Fibroblast of the aortic adventitia (primary cell): ENCODE measurements at regions not wholly inside any gene's neighbourhood (a gene's known extent, or its start where the extent isn't known, plus 50 kb on each side); places are given as distances from the start of the nearest gene placed in this dataset.

ENCODE experiments used
- DNase-seq: peaks from one replicate; pipeline ENCODE4 v3.0.0-alpha.2; 2010; ENCODE audit warnings: low read depth
- H3K4me3 ChIP-seq: 2 replicates; pipeline ENCODE4 v1.5.1; 2011; ENCODE audit warnings: low read depth, mild to moderate bottlenecking, control low read depth, low read length, moderate library complexity
- TF ChIP-seq, protein P1 (sequence below): IDR thresholded peaks from 2 replicates; pipeline ENCODE4 v1.5.1; 2011; ENCODE audit warnings: mild to moderate bottlenecking, low read length, control low read depth, inconsistent platforms; ENCODE audit not compliant: insufficient read depth

DNA sequence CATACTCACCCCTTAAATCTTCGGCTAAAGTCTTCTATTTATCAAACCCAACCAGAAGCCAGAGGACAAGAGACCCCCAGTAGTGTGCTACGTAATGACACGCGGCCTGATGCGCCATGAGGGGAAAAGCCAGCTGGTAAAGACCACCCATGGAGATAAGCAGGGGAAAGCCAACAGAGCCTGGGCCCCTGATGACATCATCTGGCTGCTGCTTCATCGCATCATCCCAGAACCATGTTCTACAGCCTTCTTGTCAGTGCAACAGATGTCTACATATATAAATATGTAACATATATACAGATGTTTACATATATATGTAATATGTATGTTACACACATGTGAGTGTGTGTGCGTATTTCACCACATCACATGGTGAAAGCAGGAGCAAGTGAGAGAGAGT lies 81.7 kb upstream of the VANGL1 start:
- H3K4me3 ChIP-seq: no peak overlapping the region
- DNase-seq: no peak
- TF ChIP-seq, protein P1, sequence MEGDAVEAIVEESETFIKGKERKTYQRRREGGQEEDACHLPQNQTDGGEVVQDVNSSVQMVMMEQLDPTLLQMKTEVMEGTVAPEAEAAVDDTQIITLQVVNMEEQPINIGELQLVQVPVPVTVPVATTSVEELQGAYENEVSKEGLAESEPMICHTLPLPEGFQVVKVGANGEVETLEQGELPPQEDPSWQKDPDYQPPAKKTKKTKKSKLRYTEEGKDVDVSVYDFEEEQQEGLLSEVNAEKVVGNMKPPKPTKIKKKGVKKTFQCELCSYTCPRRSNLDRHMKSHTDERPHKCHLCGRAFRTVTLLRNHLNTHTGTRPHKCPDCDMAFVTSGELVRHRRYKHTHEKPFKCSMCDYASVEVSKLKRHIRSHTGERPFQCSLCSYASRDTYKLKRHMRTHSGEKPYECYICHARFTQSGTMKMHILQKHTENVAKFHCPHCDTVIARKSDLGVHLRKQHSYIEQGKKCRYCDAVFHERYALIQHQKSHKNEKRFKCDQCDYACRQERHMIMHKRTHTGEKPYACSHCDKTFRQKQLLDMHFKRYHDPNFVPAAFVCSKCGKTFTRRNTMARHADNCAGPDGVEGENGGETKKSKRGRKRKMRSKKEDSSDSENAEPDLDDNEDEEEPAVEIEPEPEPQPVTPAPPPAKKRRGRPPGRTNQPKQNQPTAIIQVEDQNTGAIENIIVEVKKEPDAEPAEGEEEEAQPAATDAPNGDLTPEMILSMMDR: no peak

GRCh38 chr1:115558275-115558674 lies 83.5 kb upstream of the VANGL1 start:
- TF ChIP-seq, protein P1: no peak
- DNase-seq: no peak
- H3K4me3 ChIP-seq: no peak overlapping the region

- no peak overlapping the region for H3K4me3 ChIP-seq
- no peak for DNase-seq
- TF ChIP-seq, protein P1: no peak
Measured at GRCh38 chr1:115557715-115558114, 84.1 kb upstream of the VANGL1 start.

GRCh38 chr1:115556236-115556635 lies 85.5 kb upstream of the VANGL1 start:
- TF ChIP-seq, protein P1: no peak
- DNase-seq: no peak
- no peak overlapping the region for H3K4me3 ChIP-seq

GRCh38 chr1:115555446-115555845 lies 86.3 kb upstream of the VANGL1 start:
- no peak for DNase-seq
- no peak overlapping the region for H3K4me3 ChIP-seq
- TF ChIP-seq, protein P1: no peak

GRCh38 chr1:115547696-115548095 lies 94.1 kb upstream of the VANGL1 start:
- TF ChIP-seq, protein P1: no peak
- no peak for DNase-seq
- no peak overlapping the region for H3K4me3 ChIP-seq

DNA sequence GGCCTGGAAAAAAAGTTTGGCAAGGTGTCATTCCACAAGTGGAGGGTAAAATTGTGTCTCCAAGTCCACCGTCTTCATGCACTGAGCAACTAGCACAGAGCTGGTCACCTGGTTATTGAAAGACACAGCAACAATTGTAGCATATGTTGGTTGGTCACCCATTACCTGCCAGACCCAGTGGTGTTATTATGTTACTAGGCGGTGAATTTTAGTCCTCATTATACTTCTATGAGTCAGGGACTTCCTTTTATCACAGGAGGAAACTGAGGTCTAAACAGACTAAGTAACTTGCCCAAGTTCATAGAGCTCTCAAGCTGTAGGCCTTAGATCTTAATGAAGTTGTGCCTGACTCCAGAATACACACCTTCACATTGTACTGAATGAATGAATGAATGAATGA lies 94.9 kb upstream of the VANGL1 start:
- TF ChIP-seq, protein P1: no peak
- no peak for DNase-seq
- no peak overlapping the region for H3K4me3 ChIP-seq
